Thyroid gland (tissue), 4 donors: ENCODE measurements at regions not wholly inside any gene's neighbourhood (a gene's known extent, or its start where the extent isn't known, plus 50 kb on each side); places are given as distances from the start of the nearest gene placed in this dataset.

ENCODE experiments used
- DNase-seq, 2 donors: peaks; one replicate each; pipeline ENCODE4 v3.0.0-alpha.2; 2019
- H3K27ac ChIP-seq, 3 donors: fragments of 200-600 bp; sonication (generic); 1 replicate in 2 of 3; 2 replicates in 1 of 3; pipeline ENCODE4 v1.5.1; 2016 to 2019; ENCODE audit warnings: mild to moderate bottlenecking in 1 of 3, moderate library complexity in 1 of 3
- H3K27me3 ChIP-seq: fragments of 200-600 bp; sonication (generic); one replicate; pipeline ENCODE4 v1.5.1; 2019
- H3K36me3 ChIP-seq, 2 donors: fragments of 200-600 bp; sonication (generic); one replicate each; pipeline ENCODE4 v1.5.1; 2016 to 2019
- H3K4me1 ChIP-seq, 2 donors: fragments of 200-600 bp; sonication (generic); one replicate each; pipeline ENCODE4 v1.5.1; 2017 to 2019
- H3K4me3 ChIP-seq, 3 donors: fragments of 200-600 bp; sonication (generic); replicated peaks in 1 of 3; 1 replicate in 2 of 3; 2 replicates in 1 of 3; pipeline ENCODE4 v1.5.1; 2016; ENCODE audit warnings: mild to moderate bottlenecking in 1 of 3
- H3K9me3 ChIP-seq: fragments of 200-600 bp; sonication (generic); one replicate; pipeline ENCODE4 v1.5.1; 2017
- CTCF ChIP-seq, 6 experiments: fragments of 200-600 bp in 3 of 6; fragments of 450-650 bp in 3 of 6; sonication (generic) in 3 of 6; IDR thresholded peaks; one replicate each; pipeline ENCODE4 v1.5.1; 2016 to 2019; ENCODE audit warnings: antibody characterized with exemption in 6 of 6, mild to moderate bottlenecking in 2 of 6, inconsistent platforms in 1 of 6, moderate library complexity in 1 of 6
- POLR2A ChIP-seq, 2 donors: fragments of 450-650 bp; IDR thresholded peaks; one replicate each; pipeline ENCODE4 v1.6.1; 2017; ENCODE audit warnings: antibody characterized with exemption in 2 of 2, mild to moderate bottlenecking in 2 of 2, moderate library complexity in 1 of 2
- WGBS, 2 donors: methylation state at CpG; one replicate each; pipeline ENCODE4 v1.1.5; 2017; 5-methylcytosine and 5-hydroxymethylcytosine counted together
- intact Hi-C: fragments of 100-400 bp; cut with DNase I; formaldehyde crosslinking; loops from one replicate; pipeline ENCODE4 v1.15.1; 2023

GRCh38 chr5:74478328-74478727 is 162.2 kb downstream of the ENC1 start:
- no peak overlapping the region for H3K27ac ChIP-seq
- H3K27me3 ChIP-seq = no peaks in the 10 kb centered on the region
- H3K36me3 ChIP-seq = no peaks in the 10 kb centered on the region
- TF ChIP-seq CTCF (IDR thresholded peaks at IDR 0.05) = no peak
- no peak for TF ChIP-seq POLR2A (IDR thresholded peaks at IDR 0.05)
- 93 to 94% methylated on average over 5 of the region's 5 CpGs for WGBS, 2 donors
- no peaks in the 10 kb centered on the region for H3K9me3 ChIP-seq
- no peak overlapping the region for H3K4me3 ChIP-seq
- intact Hi-C loops = no loop called here
- no peaks in the 10 kb centered on the region for H3K4me1 ChIP-seq
- DNase-seq = no peak

GRCh38 chr5:74477761-74478160 is 162.8 kb downstream of the ENC1 start:
- no peaks in the 10 kb centered on the region for H3K4me1 ChIP-seq
- 92 to 97% methylated on average over 12 of the region's 12 CpGs for WGBS, 2 donors
- intact Hi-C loops = no loop called here

GRCh38 chr5:74476819-74477453 is 163.6 kb downstream of the ENC1 start:
- no peak for TF ChIP-seq POLR2A (IDR thresholded peaks at IDR 0.05)
- no peak for TF ChIP-seq CTCF (IDR thresholded peaks at IDR 0.05)
- no peaks in the 10 kb centered on the region for H3K27me3 ChIP-seq
- 88% methylated on average over 7 of the region's 7 CpGs for WGBS, 2 donors
- no peaks in the 10 kb centered on the region for H3K36me3 ChIP-seq
- no peak overlapping the region for H3K27ac ChIP-seq
- H3K4me1 ChIP-seq = no peaks in the 10 kb centered on the region
- intact Hi-C loops = no loop called here
- no peaks in the 10 kb centered on the region for H3K9me3 ChIP-seq
- DNase-seq = no peak
- no peak overlapping the region for H3K4me3 ChIP-seq

More at GRCh38 chr5:74477761-74478160, 162.8 kb downstream of the ENC1 start:
- H3K4me3 ChIP-seq = no peak overlapping the region
- TF ChIP-seq POLR2A (IDR thresholded peaks at IDR 0.05) = no peak
- no peak for TF ChIP-seq CTCF (IDR thresholded peaks at IDR 0.05)
- no peaks in the 10 kb centered on the region for H3K9me3 ChIP-seq
- H3K27me3 ChIP-seq = no peaks in the 10 kb centered on the region
- no peak overlapping the region for H3K27ac ChIP-seq
- no peak for DNase-seq
- H3K36me3 ChIP-seq = no peaks in the 10 kb centered on the region

GRCh38 chr5:74476046-74476818 is 164.3 kb downstream of the ENC1 start:
- WGBS, 2 donors = 84 to 86% methylated on average over 7 of the region's 7 CpGs
- H3K9me3 ChIP-seq = no peaks in the 10 kb centered on the region
- intact Hi-C loops = no loop called here

More at GRCh38 chr5:74476046-74476818, 164.3 kb downstream of the ENC1 start:
- H3K36me3 ChIP-seq = no peaks in the 10 kb centered on the region
- H3K4me3 ChIP-seq = no peak overlapping the region
- no peak for DNase-seq
- H3K27ac ChIP-seq = no peak overlapping the region
- H3K27me3 ChIP-seq = no peaks in the 10 kb centered on the region
- TF ChIP-seq CTCF (IDR thresholded peaks at IDR 0.05) = no peak
- TF ChIP-seq POLR2A (IDR thresholded peaks at IDR 0.05) = no peak
- H3K4me1 ChIP-seq = no peaks in the 10 kb centered on the region
